ENCODE measurements at regions not wholly inside any gene's neighbourhood (a gene's known extent, or its start where the extent isn't known, plus 50 kb on each side); places are given as distances from the start of the nearest gene placed in this dataset.
"Not testable (repeated sequence)": the region's sequence is repeated elsewhere in the genome, so short reads cannot be mapped to it uniquely, and the experiment has no call there.

DNA sequence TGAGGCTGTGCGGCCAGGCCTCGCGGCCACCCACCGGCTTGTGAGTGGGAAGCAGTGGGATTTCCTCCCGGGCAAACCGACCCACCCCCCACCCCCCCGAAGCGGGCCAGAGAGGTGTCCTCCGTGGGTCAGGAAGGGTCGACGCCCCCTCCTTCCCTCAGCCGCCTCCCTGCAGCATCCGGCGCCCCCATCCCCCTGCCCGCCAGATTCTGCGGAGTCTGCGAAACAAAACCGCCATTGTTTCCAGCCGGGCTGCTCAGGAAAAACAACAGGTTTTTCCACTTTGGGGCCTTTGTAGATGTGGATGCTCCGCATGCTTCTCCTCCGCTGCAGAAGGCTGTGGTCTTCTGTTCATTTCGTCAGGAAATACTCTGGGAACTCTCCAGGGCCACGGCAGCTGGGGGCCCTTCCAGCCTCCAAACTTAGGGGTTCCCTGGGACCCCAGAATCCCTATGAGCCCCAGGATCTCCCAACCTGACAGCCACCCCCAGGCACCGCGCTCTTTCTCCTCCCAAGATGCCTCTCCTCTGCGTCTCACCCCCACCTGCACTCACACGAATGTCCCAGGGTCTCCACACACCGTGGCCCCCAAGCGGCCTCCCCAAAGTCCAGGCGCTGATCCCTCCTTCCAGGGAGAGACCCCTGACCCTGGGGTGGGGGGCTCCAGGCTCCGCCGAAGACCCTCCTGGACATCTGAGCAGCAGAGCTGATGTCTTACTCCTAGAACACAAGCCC lies 121.2 kb downstream of the NPIPB11 start:
- intact Hi-C loops (cut with micrococcal nuclease); H2AFZ ChIP-seq (ENCODE audit: insufficient read depth, low read depth, low read length, poor library complexity, severe bottlenecking); H4K20me1 ChIP-seq (ENCODE audit: insufficient read depth, low read length); H3K9me3 Mint-ChIP-seq; H3K27me3 Mint-ChIP-seq (ENCODE audit: low read depth in 3 of 3); H3K4me3 ChIP-seq (replicated peaks in 1 of 3; ENCODE audit: low read depth in 2 of 3, low read length in 3 of 3); H3K9ac ChIP-seq (ENCODE audit: insufficient read depth, low read length, poor library complexity, severe bottlenecking); DNase-seq; H3K27me3 ChIP-seq (ENCODE audit: control insufficient read depth in 2 of 2, insufficient read depth in 2 of 2, low read length in 2 of 2); H3K27ac ChIP-seq (ENCODE audit: low read depth in 1 of 2, low read length in 2 of 2); H3K9me3 ChIP-seq (replicated peaks in 1 of 2; ENCODE audit: control insufficient read depth in 1 of 2, insufficient read depth in 1 of 2, low read length in 2 of 2); H3K4me2 ChIP-seq (replicated peaks; ENCODE audit: extremely low read depth, low read length, poor library complexity, severe bottlenecking); H3K36me3 ChIP-seq (replicated peaks in 1 of 2; ENCODE audit: control insufficient read depth in 1 of 2, insufficient read depth in 2 of 2, low read length in 2 of 2); H3K79me2 ChIP-seq (ENCODE audit: insufficient read depth, low read length): not testable (repeated sequence)
- 54% methylated on average over 4 of the region's 32 CpGs for WGBS (ENCODE audit: insufficient coverage)
- peaks cover 31 to 40% of the 10 kb centered on the region in 2 donors for H3K36me3 Mint-ChIP-seq
- peaks cover 20% of the 10 kb centered on the region for H3K4me1 Mint-ChIP-seq
- peaks cover 11 to 13% of the 10 kb centered on the region in 2 donors for H3K4me1 ChIP-seq (ENCODE audit: control insufficient read depth in 1 of 2, insufficient read depth in 2 of 2, low read length in 2 of 2)
- H3K27ac Mint-ChIP-seq, result peak overlapping the region in 1 of 7 donors; percentile 35
- peak overlapping the region in 1 of 2 donors; percentile 27 for H3K4me3 Mint-ChIP-seq

DNA sequence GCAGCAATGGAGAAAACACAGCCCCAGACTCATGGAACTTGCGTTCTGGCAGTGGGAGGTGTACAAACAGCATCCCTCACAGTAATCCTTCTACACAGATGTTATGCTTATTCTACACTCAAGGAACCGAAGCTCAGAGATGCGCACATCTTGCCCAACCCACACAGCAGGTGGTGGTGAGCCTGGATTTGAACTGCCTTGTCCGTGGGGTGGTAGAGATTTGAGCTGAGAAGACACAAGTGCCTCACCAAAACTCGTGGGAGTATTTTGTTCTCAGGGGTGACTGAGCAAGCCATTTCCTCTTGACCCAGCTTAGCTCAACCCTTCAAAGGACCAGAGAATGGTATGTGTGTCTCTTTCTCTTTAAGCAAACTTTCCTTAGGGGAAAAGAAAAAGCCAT lies 121.8 kb downstream of the NPIPB11 start:
- H3K9ac ChIP-seq (ENCODE audit: insufficient read depth, low read length, poor library complexity, severe bottlenecking); H2AFZ ChIP-seq (ENCODE audit: insufficient read depth, low read depth, low read length, poor library complexity, severe bottlenecking); H3K27me3 Mint-ChIP-seq (ENCODE audit: low read depth in 3 of 3); H3K4me3 Mint-ChIP-seq; intact Hi-C loops (cut with micrococcal nuclease); H3K36me3 ChIP-seq (replicated peaks in 1 of 2; ENCODE audit: control insufficient read depth in 1 of 2, insufficient read depth in 2 of 2, low read length in 2 of 2); H3K4me3 ChIP-seq (replicated peaks in 1 of 3; ENCODE audit: low read depth in 2 of 3, low read length in 3 of 3); H3K27ac ChIP-seq (ENCODE audit: low read depth in 1 of 2, low read length in 2 of 2); H3K79me2 ChIP-seq (ENCODE audit: insufficient read depth, low read length); DNase-seq; H4K20me1 ChIP-seq (ENCODE audit: insufficient read depth, low read length); H3K9me3 Mint-ChIP-seq; H3K27me3 ChIP-seq (ENCODE audit: control insufficient read depth in 2 of 2, insufficient read depth in 2 of 2, low read length in 2 of 2); H3K4me1 ChIP-seq (ENCODE audit: control insufficient read depth in 1 of 2, insufficient read depth in 2 of 2, low read length in 2 of 2); H3K4me2 ChIP-seq (replicated peaks; ENCODE audit: extremely low read depth, low read length, poor library complexity, severe bottlenecking); H3K9me3 ChIP-seq (replicated peaks in 1 of 2; ENCODE audit: control insufficient read depth in 1 of 2, insufficient read depth in 1 of 2, low read length in 2 of 2): not testable (repeated sequence)
- Mint-ChIP-seq H3K27ac (peak overlapping the region in 2 of 7 donors; percentile 23 to 76), H3K36me3 (peaks cover 33 to 40% of the 10 kb centered on the region in 2 donors), H3K4me1 (peaks cover 16% of the 10 kb centered on the region)
- no CpG with 5 or more reads among the region's 5 CpGs for WGBS (ENCODE audit: insufficient coverage)

DNA sequence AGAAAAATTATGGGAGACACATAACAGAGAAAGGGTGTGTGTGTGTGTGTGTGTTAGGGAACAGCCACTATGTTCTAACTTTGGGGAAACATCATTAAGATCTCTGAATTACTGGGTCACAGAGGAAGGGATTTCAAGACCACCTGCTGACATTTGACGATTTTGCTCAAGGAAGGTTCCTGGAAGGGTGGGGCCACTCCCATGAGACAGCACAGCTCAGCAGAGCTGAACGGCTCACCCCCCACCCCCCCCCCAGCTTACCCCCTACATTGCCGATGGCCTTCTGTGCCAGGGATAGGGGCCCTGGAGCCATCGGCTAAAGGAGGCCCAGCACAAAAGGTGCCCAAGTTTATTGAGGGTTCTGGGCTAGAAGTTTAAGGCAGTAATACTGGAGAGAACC lies 122.4 kb downstream of the NPIPB11 start:
- H2AFZ ChIP-seq (ENCODE audit: insufficient read depth, low read depth, low read length, poor library complexity, severe bottlenecking); H3K27me3 Mint-ChIP-seq (ENCODE audit: low read depth in 3 of 3); H3K9me3 Mint-ChIP-seq; H3K4me3 ChIP-seq (replicated peaks in 1 of 3; ENCODE audit: low read depth in 2 of 3, low read length in 3 of 3); H3K9me3 ChIP-seq (replicated peaks in 1 of 2; ENCODE audit: control insufficient read depth in 1 of 2, insufficient read depth in 1 of 2, low read length in 2 of 2); intact Hi-C loops (cut with micrococcal nuclease); H3K27ac ChIP-seq (ENCODE audit: low read depth in 1 of 2, low read length in 2 of 2); H4K20me1 ChIP-seq (ENCODE audit: insufficient read depth, low read length); H3K79me2 ChIP-seq (ENCODE audit: insufficient read depth, low read length); H3K4me1 ChIP-seq (ENCODE audit: control insufficient read depth in 1 of 2, insufficient read depth in 2 of 2, low read length in 2 of 2); H3K36me3 ChIP-seq (replicated peaks in 1 of 2; ENCODE audit: control insufficient read depth in 1 of 2, insufficient read depth in 2 of 2, low read length in 2 of 2); H3K9ac ChIP-seq (ENCODE audit: insufficient read depth, low read length, poor library complexity, severe bottlenecking); H3K27me3 ChIP-seq (ENCODE audit: control insufficient read depth in 2 of 2, insufficient read depth in 2 of 2, low read length in 2 of 2); H3K4me3 Mint-ChIP-seq; H3K4me2 ChIP-seq (replicated peaks; ENCODE audit: extremely low read depth, low read length, poor library complexity, severe bottlenecking); H3K27ac Mint-ChIP-seq; DNase-seq: not testable (repeated sequence)
- no CpG with 5 or more reads among the region's 4 CpGs for WGBS (ENCODE audit: insufficient coverage)
- Mint-ChIP-seq H3K4me1 (peaks cover 16% of the 10 kb centered on the region), H3K36me3 (peaks cover 32 to 37% of the 10 kb centered on the region in 2 donors)

DNA sequence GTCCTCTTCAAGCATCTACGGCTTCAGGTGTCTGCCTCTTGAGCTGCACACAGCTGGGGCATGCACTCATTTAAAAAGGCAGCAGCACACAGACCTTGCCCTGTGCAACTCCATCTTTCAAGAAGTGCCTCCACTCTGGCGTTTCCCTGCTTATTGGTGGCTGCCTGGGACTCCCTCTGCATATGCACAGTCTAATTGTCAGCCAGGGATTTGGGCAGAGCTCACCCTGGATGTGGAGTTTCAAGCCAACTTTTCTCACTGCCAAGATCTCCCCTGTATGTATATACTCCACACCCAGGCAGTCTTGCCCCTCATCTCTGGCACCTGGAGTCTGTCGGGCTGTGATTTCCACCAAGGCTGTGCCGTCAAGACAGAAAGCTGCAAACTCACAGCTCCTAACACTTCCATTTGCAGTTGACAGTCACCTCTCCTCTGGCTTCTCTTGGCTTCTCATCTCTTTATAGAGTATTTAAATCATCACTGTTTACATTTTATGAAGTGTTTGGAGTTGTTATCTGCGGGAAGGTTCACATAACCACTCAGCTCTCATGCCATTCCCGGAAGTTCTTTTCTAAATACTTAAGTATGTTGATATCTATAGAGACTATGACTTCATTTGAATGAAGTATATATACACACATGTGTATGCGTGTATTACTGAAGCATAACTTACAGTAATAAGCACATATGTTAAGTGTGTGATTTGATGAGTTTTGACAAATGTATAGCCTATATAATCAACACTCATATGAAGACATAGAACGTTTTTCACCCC lies 128.2 kb downstream of the NPIPB11 start:
- WGBS (ENCODE audit: insufficient coverage), result no CpG with 5 or more reads among the region's 8 CpGs
- DNase-seq; H3K79me2 ChIP-seq (ENCODE audit: insufficient read depth, low read length); H3K4me2 ChIP-seq (replicated peaks; ENCODE audit: extremely low read depth, low read length, poor library complexity, severe bottlenecking); H3K9me3 Mint-ChIP-seq; H2AFZ ChIP-seq (ENCODE audit: insufficient read depth, low read depth, low read length, poor library complexity, severe bottlenecking); H3K27ac ChIP-seq (ENCODE audit: low read depth in 1 of 2, low read length in 2 of 2); intact Hi-C loops (cut with micrococcal nuclease); H3K4me3 Mint-ChIP-seq; H3K4me3 ChIP-seq (replicated peaks in 1 of 3; ENCODE audit: low read depth in 2 of 3, low read length in 3 of 3); H3K9me3 ChIP-seq (replicated peaks in 1 of 2; ENCODE audit: control insufficient read depth in 1 of 2, insufficient read depth in 1 of 2, low read length in 2 of 2); H3K27me3 ChIP-seq (ENCODE audit: control insufficient read depth in 2 of 2, insufficient read depth in 2 of 2, low read length in 2 of 2); H3K4me1 Mint-ChIP-seq; H3K9ac ChIP-seq (ENCODE audit: insufficient read depth, low read length, poor library complexity, severe bottlenecking); H4K20me1 ChIP-seq (ENCODE audit: insufficient read depth, low read length); H3K36me3 ChIP-seq (replicated peaks in 1 of 2; ENCODE audit: control insufficient read depth in 1 of 2, insufficient read depth in 2 of 2, low read length in 2 of 2); H3K4me1 ChIP-seq (ENCODE audit: control insufficient read depth in 1 of 2, insufficient read depth in 2 of 2, low read length in 2 of 2); H3K27me3 Mint-ChIP-seq (ENCODE audit: low read depth in 3 of 3): not testable (repeated sequence)
- H3K36me3 Mint-ChIP-seq, result peaks cover 11 to 14% of the 10 kb centered on the region in 2 donors
- H3K27ac Mint-ChIP-seq, result peak overlapping the region in 2 of 7 donors; percentile 20 to 53
